DMS114 treated with DMSO at 0.1 percent for 48 hours (cell line): ENCODE measurements at regions not wholly inside any gene's neighbourhood (a gene's known extent, or its start where the extent isn't known, plus 50 kb on each side); places are given as distances from the start of the nearest gene placed in this dataset.

Experiments
- DNase-seq: peaks from one replicate; lab custom pipeline; 2025; ENCODE audit not compliant: unreplicated experiment; lab: John Stamatoyannopoulos, UW

DNA sequence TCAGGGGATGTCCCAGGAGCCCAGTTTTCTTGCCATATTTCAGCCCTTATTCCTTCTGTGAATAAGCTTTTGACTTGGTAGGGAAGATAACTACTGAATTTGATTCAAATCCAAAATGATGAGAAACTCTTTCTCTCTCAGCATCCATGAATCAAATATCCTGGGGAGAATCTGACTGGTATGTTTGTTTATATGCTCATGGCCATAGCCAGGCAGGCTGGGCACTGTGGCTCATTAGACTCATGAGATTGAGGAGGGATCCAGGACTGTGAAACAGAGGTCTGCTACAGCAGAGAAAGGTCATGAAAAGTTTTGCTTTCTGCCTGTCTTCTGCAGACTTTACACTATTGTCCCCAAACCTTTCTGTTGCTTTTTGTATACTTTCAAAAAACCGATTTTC is 346.4 kb upstream of the ATP2B1 start:
- no peak for DNase-seq

DNA sequence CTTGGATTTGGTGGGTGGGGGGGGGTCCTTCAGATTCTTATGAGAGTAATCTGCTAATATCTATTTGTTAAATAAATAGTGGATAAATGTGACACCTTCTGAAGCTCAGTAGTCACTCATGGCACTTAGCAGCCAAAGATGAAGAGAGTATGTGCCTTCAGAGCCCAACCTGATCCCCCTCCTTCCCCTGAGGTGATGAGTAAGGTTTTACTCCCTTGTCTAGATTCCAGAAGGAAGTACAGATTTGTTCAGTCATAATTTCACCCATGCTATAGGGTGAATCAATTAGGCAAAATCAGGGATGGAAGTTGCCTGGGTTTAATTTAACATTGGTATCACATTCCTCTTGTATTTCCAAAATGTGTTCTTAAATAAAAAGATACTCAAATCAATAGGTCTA is 340.3 kb upstream of the ATP2B1 start:
- no peak for DNase-seq

DNA sequence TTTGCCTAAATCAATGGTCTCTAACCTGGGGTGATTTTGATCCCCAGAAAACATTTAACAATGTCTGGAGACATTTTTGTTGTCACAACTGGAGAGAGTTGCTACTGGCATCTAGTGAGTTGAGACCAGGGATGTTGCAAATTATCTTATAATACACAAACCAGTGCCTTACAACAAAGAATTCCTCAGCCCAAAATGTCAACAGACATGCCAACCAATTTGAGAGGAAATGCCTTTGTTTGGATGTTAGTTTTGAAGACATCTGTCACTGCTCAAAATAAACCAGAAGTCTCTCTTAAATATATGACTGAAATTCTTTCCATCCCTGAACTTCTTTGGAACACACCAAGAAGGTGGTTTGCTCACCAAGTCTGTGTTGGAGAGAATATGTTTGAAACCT is 336.9 kb upstream of the ATP2B1 start:
- DNase-seq: no peak

DNA sequence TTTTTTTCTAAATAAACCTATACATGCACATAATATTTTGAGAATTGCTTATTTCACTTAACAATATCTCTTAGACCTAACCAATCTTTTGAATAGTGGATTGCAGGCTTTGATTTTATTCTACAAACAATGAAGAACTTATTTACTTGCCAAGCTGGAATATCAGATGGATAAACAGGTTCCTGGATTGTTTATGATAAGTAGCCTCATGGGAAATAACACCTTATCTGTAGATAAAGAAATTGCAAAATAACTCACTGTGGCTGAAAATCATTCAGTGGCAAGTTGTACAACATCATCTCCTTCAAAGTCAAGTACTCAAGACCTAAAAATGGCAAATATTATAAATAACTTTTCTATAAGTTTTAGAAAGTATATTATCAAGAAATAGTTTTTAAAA is 335.4 kb upstream of the ATP2B1 start:
- no peak for DNase-seq

DNA sequence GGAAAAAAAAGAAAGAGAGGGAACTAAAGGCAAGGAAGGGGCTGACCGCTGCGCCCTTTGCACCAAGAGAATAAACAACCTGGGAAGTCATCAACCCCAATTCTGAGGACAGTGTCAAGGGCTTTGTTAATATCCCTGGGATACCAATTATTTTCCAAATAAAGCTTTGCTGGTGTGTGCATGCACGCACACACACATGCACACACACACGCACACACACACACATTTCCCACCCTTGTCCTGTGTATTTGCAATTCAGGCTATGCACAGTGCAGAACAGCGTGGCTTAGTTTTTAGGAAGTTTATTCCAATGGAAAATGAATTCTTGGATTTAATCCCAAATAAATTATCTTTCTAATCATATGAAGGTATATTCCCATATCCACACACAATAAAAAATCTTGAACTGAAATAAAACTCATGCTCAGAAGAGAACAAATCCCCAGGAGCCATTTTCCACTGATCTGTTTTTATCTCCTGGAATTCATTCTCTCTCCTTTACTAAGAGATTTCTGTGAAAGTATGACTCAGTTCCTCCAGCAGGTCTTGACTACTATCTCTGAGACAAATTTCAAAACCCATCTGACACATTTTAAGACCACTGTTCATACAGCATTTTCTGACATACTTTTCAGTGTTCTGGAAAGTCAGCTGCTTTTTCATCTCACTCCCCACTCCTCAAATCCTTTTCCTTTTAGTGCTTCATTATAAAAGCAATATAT is 334.4 kb upstream of the ATP2B1 start:
- DNase-seq: no peak

DNA sequence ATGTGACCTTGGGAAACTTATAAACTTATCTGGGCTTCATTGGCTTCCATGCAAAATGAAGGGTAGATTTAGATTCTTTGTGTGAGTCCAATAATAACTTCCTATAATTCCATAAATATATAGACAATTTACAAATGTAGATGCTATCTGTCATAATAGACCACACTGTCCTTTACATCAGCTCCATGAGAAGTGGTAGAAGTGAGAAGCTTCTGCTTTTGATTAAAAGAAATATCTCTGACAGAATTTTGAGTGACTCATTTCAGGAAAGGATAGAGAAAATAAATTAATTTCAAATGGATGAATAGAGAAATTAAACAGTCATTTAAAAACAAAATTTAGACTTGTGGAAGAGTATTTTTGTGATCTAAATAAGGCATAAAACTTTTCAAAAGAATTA is 329.7 kb upstream of the ATP2B1 start:
- DNase-seq: no peak

DNA sequence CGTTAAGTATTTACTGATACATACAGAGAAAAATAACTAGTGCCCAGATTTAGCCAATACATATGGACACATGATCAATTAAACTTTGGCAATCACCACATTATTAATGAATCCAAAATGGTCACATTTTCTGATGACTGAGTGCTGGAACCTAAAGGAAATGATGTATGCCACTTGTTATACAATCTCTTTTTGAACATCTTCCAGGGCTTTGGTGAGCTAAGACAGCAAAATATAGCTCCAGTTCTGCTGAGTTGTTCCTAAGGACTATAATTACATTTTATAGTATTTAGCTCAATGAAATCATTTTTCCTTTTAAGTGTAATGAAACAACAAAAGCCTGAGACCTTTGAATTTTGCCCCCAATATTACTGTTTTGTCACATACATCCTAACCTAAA is 329.1 kb upstream of the ATP2B1 start:
- DNase-seq: no peak

DNA sequence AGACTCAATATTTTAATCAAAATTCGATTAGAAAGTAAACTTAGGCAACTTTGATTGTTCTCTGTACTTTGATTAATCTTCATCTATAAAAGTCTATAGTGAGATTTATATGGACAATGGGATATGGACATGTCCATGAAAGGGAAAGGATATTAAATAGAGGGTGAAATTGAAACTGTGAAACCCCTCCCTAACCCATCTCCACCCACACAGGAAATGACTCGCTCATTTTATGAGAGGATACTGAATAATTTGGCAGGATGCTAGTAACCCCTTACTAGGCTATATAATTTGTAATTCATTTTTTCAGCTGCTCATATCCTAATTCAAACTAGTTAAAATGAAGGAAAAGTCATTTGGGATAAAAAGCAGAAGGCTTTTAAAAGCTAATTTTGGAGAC is 328.0 kb upstream of the ATP2B1 start:
- no peak for DNase-seq

DNA sequence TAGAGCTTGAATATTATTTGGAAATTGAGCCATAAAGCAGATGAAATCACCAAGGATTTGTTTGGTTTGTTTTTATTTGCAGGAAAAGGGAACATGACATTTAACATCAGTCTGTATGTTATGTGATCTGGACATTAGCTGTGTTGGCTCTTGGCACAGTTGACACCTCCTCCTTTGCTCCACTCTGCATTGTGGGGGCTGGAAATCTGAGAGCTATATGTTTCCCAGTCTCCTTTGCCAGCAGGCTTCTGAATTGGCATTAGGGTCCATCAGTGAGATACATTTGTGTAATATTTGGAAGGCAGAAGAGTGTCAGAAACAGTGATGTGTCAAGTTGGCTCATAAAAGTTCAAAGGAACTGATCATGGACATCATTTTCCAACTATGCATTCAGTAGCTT is 322.1 kb upstream of the ATP2B1 start:
- no peak for DNase-seq

DNA sequence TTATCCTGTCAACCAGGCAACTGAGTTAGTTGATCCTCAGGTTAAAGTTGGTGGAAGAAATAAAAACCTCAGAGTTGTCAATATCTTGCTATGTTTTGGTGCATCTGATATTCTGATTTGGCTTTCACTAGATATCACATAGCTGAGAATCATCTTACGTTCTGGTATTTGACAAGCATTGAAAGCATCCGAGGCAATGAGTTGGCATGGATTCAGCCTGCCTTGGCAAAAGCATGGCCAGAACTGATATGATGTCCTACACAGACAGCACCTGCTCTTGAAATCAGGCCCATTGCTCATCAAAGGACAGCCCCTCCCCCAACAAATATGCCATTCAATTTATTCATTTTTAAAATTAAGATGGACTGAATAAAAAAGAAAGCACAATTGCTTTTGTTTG is 320.7 kb upstream of the ATP2B1 start:
- no peak for DNase-seq

DNA sequence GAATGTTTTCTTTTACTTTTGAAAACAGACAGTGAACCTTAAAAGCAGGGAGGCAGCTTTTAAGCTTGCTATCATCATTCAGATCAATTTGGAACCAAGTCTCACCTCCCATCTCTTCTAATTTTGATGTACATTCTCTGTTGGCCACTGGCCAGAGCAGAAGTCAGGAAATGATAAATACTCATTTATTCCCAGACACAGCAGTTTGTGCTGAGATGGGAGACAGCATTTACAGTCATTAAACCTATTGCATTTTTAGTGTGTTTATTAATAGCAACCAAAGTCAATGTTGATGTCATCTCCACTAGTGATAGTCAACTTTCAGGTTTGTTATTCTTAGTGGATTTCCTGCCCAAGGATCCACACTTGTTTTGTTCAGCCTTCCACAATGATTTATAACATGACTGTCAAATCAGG is 320.0 kb upstream of the ATP2B1 start:
- DNase-seq: no peak

DNA sequence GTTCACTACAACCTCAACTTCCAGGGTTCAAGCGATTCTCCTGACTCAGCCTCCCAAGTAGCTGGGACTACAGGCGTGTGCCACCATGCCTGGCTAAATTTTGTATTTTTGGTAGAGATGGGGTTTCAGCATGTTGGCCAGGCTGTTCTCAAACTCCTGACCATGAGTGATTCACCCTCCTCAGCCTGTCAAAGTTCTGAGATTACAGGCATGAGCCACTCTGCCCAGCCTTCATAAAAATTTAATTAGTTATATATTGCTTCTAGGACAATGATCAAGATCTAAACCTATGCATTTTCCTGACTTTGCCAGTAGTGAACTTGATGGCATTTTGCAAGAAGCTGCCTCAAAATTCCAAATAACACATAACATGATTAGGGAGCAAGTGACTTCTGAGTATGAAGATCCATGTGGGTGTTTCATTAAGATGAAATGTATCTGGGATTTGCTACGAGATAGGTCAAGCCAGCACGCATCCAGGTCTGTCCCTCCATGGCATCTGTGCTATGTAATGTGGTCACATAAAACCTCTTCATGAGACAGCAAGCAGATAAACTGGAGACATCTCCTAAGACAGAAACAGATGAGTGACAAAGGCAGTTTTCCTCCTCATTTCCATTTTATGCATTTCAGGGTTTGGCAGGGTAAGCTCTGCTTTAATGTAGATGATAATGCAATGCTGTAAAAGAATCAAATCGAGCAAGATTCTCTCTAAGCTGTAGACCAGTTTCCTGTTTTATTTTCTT is 319.4 kb upstream of the ATP2B1 start:
- DNase-seq: no peak

DNA sequence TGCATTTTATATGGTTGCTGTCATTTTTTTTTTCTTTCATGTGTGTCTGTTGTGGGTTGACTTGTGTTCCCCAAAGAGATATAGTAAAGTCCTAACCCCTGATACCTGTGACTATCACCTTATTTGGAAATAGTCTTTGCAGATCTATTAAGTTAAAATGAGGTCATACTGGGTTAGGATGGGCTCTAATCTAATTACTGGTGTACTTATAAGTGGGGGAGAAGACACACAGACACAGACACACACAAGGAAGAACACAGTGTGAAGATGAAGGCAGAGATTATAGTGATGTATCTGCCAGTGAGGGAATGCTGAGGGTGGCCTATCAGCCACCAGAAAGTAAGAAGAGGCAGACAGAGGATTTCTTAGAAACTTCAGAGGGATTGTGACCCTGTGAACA is 318.4 kb upstream of the ATP2B1 start:
- DNase-seq: no peak

DNA sequence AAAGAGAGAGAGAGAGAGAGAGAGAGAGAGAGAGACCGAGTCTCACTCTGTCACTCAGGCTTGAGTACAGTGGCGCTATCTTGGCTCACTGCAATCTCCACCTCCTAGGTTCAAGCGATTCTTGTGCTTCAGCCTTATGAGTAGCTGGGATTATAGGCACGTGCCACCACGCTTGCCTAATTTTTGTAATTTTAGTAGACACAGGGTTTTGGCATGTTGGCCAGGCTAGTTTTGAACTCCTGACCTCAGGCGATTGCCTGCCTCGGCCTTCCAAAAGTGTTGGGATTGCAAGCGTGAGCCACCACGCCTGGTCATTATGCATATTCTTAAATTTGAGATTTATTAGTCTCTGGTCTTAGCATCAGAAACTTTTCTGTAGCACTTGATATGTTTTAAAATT is 317.9 kb upstream of the ATP2B1 start:
- DNase-seq: no peak

DNA sequence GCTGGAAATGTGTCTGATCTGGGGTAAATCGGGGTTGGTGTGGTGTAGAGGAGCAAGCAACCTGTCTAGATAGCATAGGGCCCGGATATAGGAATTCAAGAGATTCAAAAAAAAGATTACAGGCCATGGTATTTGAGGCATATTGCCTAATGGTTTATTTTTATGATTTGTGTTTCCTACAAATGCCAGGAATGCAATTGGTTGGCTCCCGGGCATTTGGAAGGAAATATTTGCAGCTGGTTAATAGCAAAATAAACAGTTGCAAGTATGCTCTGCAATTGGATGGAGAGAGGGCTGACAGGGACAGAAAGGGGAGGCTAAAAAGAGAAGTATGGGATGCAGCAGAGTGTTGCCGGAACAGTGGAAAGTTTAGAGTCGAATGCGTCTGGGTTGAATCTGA is 315.6 kb upstream of the ATP2B1 start:
- DNase-seq: no peak

DNA sequence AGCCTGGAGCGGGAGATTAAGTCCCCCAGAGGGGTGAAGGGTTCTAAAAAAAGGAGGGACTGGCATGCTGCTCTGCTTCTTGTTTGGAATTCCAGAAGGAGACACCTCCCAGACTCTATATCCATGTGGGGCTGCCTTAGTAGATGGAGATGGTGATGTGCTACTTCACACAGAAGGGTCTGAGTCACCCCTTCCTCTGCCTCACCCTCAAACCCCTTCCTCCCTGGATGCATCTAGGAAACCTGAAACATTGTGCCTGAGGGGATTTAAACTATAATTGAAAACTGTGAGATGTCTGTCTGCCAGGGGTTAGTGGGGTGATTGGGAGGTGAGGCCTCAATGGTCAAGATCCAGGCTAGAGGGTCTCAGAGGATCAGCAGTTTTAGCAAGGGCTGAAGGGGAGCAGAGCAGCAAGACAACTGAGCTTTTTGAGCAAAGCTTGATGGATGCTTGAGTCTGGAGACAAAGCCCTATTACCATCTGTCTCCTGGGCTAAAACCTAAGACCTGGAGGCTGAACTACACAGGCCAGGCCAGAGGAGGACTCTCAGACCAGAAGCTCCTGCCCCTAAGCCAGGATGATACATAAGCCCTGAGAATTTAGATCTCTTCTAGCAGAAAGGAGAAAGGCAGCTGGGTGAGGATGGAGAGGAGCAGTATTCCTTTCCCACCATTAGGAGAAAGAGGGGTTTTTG is 314.7 kb upstream of the ATP2B1 start:
- DNase-seq: no peak

DNA sequence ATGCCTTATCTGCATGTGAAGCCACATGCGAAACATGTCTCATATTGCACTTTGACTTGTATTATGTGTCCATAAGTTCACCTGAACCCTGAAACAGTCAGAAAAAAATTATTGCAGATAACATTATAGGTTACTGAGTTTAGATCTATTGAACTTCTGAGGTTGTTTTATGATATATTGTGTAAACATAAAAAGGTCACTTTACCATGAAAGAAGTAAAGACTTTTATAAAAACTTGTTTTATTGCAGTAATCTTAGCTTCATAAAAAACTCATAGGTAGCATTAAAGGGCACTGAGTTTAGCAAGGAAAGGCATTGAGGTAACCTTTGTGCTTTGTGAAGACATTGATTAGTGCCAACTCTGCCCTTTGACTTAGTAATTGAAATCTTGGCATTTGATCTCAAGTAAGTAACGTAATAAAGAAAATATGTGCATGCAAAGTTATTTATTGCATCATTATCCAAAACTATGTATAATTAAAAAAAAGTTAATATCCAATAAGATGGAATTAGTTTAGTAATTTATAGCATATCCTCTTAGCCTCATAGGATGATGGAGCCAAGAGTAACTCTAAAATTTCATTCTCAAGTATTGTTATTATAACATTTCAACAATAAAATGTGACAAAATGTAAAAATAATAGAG is 313.3 kb upstream of the ATP2B1 start:
- DNase-seq: no peak

DNA sequence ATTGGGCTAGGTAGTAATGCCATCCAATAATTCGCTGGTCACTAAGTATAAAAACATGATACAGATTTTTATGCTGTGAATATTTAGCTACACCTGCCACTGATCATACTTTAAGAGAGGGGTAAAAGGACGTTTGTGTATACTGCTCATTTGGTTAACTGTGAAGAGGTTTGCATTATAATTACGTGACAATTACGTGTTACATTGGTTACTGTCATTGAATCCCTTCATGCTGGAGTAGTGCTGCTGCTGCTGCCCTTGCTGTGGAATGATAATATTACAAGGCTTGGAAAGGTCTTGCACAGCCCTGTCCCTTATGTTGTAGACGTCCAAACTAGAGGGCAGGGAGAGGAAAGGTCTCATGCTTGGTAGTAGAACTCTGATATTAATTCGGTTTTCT is 312.2 kb upstream of the ATP2B1 start:
- no peak for DNase-seq

DNA sequence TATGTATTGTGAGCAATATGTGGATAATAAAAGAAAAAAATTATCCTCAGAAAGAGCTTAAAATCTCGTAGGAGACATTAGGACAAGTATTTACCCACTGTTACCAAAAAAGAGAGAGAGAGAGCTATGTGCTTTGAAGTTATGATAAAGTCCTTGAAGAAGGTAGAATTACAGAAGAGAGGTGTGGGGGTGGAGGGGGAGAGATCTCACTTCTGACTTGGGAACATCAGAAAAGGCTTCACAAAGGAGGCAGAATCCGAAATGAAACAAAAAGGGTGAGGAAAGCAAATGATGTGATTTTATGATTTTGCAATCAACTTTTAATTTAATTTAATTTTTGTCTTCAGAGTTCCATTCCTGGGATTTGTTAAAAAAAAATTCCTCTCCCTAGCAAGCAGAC is 311.8 kb upstream of the ATP2B1 start:
- no peak for DNase-seq

DNA sequence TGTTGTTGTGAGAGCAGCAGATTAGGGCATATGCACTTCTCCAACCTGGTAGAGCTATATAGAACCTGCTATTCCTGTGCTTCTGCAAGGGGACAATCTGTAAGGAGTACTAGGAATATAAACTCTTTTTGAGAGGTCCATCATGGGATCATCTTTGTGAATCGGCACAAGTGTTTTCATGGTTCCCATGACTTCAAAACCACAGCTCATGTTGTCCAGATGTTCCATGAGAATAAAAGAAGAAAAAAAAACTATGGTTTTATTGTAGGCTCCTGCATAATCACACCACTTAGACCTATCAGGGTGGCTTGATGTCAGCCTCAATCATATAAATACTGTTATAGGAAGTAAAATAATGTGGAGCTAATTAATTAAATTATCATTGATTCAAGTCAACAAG is 311.4 kb upstream of the ATP2B1 start:
- no peak for DNase-seq

DNA sequence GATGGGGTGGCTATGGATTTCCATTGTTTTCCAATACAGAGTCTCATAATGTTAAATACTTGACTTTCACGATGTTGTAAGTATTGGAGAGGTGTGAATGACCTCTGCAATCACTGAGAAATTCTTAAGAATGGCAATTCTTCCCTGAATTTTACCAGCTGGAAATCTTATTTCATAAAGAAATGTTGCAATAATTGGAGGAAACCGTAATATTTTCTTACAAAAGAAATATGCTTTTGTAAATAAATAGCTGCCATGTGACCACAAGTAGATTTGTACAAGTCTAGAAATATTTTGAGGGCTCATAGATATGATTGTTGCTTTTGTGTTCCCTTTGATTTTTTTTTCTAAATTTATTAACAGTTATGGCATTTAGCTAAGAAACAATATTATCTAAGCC is 308.7 kb upstream of the ATP2B1 start:
- no peak for DNase-seq

DNA sequence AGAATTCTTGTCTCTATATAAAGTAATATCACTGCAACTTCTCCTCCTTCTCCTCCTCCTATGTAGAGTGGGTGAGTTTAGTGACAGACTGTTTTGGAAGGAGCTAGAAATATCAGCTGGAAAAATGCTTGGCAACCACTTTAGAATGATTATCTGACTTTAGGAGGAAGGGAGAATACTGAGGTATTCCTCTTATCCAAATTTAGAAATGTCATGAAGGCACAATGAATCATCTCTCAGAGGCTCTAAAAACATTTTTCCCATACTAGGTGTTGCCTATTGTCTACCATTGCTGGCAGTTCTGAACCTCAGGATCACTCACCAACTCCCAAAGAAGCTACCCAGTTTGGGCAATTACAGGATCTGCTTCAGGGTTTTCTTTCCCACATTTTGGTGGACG is 306.6 kb upstream of the ATP2B1 start:
- no peak for DNase-seq
